ENCODE measurements at regions not wholly inside any gene's neighbourhood (a gene's known extent, or its start where the extent isn't known, plus 50 kb on each side); places are given as distances from the start of the nearest gene placed in this dataset.
"Not testable (repeated sequence)": the region's sequence is repeated elsewhere in the genome, so short reads cannot be mapped to it uniquely, and the experiment has no call there.

GRCh38 chr10:37488792-37489657, 363.6 kb downstream of the ANKRD30A start:
- Mint-ChIP-seq H3K36me3 (ENCODE audit: low read depth) (no peaks in the 10 kb centered on the region), H3K4me3 (no peak overlapping the region), H3K4me1 (ENCODE audit: low read depth) (no peaks in the 10 kb centered on the region), H3K9me3 (peaks cover 3% of the 10 kb centered on the region), H3K27me3 (no peaks in the 10 kb centered on the region), H3K27ac (no peak overlapping the region)
- CTCF ChIA-PET, result no interaction called here
- no peak for ATAC-seq
- intact Hi-C loops (cut with micrococcal nuclease), result no loop called here
- no peak for DNase-seq
- TF ChIP-seq CTCF (IDR thresholded peaks at IDR 0.05), result no peak
- POLR2A ChIA-PET, result no interaction called here

DNA sequence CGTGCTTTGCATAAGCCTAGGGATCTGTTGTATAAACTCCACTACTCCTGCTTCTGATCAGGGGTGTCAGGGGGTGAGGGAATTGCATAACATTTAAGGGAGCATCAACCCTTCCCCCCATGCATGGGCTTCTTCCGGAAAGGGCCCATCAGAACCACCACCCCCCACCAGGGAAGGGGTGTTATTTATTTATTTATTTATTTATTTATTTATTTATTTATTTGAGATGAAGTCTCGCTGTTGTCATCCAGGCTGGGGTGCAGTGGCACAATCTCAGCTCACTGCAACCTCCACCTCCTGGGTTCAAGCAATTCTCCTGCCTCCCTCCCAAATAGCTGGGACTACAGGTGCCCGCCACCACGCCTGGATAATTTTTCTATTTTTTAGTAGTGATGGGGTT, 355.2 kb downstream of the ANKRD30A start:
- H3K4me1 Mint-ChIP-seq (ENCODE audit: low read depth); POLR2A ChIA-PET; H3K4me3 Mint-ChIP-seq; H3K27ac Mint-ChIP-seq; H3K27me3 Mint-ChIP-seq; CTCF ChIA-PET; intact Hi-C loops (cut with micrococcal nuclease); DNase-seq; H3K36me3 Mint-ChIP-seq (ENCODE audit: low read depth); ATAC-seq; H3K9me3 Mint-ChIP-seq: not testable (repeated sequence)

DNA sequence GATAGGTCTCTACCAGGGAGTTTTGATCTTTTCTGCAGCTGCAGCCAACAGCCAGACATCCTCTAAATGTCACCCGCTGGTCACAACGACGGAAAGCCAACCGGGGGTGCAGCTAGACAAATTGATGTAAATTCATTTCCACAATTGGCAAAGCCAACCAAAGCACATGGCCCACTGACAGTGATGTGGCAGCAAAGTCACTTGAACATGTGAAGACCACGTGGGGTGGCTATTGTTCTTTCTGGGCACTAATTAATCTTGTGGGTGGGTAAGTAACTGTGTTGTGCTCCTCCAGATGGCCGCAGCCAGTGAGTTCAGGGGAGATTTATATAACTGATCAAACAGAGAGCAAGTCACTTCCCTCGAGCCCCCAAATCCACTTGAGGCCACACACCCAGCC, 354.1 kb downstream of the ANKRD30A start:
- H3K27ac Mint-ChIP-seq, result no peak overlapping the region
- no peak overlapping the region for H3K4me3 Mint-ChIP-seq
- no peak for ATAC-seq
- peaks cover 4% of the 10 kb centered on the region for H3K9me3 Mint-ChIP-seq
- H3K27me3 Mint-ChIP-seq, result no peaks in the 10 kb centered on the region
- no peaks in the 10 kb centered on the region for H3K4me1 Mint-ChIP-seq (ENCODE audit: low read depth)
- intact Hi-C loops (cut with micrococcal nuclease), result no loop called here
- ChIA-PET POLR2A (no interaction called here), CTCF (no interaction called here)
- H3K36me3 Mint-ChIP-seq (ENCODE audit: low read depth), result no peaks in the 10 kb centered on the region
- TF ChIP-seq CTCF (IDR thresholded peaks at IDR 0.05), result no peak
- DNase-seq, result no peak

DNA sequence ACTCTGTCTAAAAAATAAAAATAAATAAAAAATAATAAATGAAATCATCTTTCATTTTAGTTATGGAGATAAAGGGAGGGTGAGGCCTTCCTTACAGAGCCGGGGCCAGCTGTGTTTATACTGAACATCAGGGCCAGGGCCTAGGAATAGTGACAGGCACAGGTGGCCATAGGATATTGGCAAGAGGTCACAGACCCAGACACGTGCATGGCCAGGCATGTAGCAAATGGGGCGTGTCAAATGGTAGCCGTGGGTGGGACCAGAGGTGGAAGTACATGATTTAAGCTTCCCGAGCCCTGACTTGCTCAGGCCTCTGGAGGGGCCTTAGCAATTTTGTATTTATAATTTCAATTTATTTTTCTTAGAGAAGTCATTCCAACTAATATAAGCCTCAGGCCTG, 353.0 kb downstream of the ANKRD30A start:
- no peak for TF ChIP-seq CTCF (IDR thresholded peaks at IDR 0.05)
- peaks cover 4% of the 10 kb centered on the region for H3K9me3 Mint-ChIP-seq
- no peaks in the 10 kb centered on the region for H3K36me3 Mint-ChIP-seq (ENCODE audit: low read depth)
- ChIA-PET CTCF (no interaction called here), POLR2A (no interaction called here)
- no peaks in the 10 kb centered on the region for H3K27me3 Mint-ChIP-seq
- ATAC-seq, result no peak
- H3K4me3 Mint-ChIP-seq, result no peak overlapping the region
- intact Hi-C loops (cut with micrococcal nuclease), result no loop called here
- no peak for DNase-seq
- H3K27ac Mint-ChIP-seq, result no peak overlapping the region
- H3K4me1 Mint-ChIP-seq (ENCODE audit: low read depth), result no peaks in the 10 kb centered on the region

- ChIA-PET POLR2A (interaction anchor here (0.6 kb wide), 1 partner anchor 605 kb away, joined by 3 read pairs; no protein-coding TSS in a partner anchor), CTCF (no interaction called here)
- ATAC-seq (no peak), DNase-seq (no peak)
- H3K4me3 Mint-ChIP-seq, result no peak overlapping the region
- H3K4me1 Mint-ChIP-seq (ENCODE audit: low read depth), result no peaks in the 10 kb centered on the region
- no peaks in the 10 kb centered on the region for H3K27me3 Mint-ChIP-seq
- peaks cover under 1% of the 10 kb centered on the region for H3K9me3 Mint-ChIP-seq
- intact Hi-C loops (cut with micrococcal nuclease), result no loop called here
- no peak overlapping the region for H3K27ac Mint-ChIP-seq
- no peak for TF ChIP-seq CTCF (IDR thresholded peaks at IDR 0.05)
- no peaks in the 10 kb centered on the region for H3K36me3 Mint-ChIP-seq (ENCODE audit: low read depth)
Measured at GRCh38 chr10:37476285-37476684, 350.9 kb downstream of the ANKRD30A start.

Measured in activated CD8-positive, alpha-beta T cell treated with anti-CD3 and anti-CD28 coated beads for 36 hours (primary cell).